ENCODE measurements at regions not wholly inside any gene's neighbourhood (a gene's known extent, or its start where the extent isn't known, plus 50 kb on each side); places are given as distances from the start of the nearest gene placed in this dataset.

DNA sequence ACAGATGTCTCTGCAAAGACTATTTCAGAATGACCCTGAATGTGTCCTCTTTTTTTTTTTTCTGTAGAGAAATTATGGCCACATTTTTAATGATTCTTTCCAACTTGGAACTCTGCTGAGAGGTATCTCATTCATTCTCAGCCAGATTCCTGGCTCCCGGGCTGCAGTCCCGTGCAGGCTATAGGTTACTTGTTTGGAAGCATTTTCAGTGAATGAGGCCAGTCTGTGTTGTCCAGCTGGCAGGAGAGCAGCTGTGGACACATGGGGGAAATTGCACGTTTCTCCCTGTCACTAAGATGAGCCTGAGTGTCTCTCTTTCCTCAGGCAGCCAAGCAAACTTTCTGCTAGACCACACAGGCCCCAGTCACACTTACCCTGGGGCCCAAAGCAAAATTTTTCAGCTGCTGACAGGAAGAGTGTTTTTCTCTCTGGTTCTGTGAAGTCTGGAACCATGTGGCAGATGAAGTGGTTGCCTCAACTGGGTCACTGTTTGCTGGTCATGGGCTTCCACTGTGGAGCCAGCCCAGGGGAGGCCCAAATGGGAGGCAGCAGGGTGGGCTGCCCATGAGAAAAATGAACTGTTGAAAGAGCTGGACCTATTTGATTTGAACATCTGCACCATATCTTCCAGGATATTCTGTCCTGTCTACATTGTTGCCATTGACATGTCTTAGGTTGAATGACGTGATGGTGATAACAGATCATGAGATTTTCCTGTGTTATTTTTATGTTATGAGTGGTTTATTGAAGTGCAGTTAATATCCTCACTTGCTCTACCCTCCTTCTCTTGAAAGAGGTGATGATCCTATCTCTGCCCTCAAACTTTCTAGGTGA, 431.2 kb downstream of the LPIN1 start:
- DNase-seq: no peak

DNA sequence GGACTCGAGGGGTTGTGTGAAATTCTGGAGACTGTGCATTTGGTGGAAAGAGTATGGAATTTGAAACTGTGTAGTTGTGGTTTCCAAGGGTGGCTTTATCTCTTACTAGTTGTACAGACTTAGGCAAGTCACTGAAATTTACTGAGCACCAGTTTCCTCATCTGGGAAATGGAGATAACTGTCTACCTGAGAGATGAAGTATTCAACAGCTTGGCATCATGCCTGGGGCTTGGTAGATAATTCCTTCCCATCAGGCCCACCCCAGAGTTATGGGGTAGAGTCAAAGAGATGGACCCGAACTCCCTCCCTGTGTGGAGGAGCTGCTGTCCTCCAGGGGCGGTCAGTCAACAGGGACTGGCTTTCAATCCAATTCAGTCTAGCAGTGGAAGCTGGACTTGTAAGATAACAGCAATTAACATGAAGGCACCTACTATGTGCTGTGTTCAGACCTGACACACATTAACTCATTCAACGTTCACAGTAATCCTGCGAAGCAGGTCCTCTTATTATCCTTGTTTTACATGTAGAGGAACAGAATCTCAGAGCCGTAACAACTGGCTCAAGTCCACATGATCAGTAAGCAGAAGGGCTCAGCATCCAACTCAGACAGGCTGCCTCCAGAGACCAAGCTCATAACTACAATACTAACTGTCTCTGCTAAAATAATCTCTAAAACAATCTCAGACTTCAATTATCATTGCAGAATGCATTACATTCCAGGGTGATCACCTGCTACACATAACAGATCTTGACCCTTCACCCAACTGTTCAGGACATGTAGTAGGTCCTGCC, 432.1 kb downstream of the LPIN1 start:
- no peak for DNase-seq

DNA sequence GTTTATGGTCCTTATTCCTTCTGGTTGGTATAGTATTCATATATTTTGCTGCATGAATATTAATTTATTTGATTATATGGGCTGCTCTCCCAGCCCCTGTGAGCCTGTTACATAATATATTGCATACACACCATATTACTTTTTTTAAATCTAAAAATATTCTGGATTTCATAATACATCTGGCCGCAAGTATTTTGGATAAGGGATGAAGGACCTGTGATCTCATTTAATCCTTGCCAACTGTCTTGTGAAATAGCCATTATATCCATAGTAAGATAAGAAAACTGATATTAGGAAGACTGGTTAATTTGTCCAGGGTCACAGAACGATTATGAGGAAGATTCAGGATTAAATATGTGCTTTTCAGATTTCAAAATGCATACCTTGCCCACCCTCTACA, 433.6 kb downstream of the LPIN1 start:
- DNase-seq: no peak

DNA sequence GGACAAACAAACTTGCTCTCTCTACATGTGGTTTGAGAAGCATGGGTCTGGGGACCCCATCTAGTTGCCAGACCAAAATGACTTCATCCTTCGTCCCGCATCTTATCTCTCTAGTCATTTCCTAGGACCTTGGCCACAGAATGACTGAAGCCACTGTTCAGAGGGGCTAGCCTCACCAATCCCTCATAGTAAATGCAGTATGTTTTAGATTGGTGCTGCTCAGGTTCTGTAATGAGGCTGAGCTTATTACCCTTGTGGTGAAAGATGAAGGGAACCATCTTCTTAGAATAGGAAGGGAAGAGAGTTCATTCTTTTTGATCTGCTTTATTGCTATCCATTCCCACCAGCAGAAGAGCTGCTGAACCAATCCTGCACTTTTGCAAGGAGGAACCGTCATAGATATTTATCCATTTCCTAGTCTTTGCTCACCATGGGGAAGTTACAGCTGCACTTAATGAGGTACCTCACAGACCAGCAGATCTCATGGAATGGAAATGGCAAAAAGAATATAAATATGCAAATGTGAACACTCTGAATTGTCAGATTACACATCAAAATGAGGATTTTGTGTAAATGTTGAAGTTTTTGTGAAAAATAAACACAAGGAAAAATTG, 436.7 kb downstream of the LPIN1 start:
- DNase-seq: no peak

DNA sequence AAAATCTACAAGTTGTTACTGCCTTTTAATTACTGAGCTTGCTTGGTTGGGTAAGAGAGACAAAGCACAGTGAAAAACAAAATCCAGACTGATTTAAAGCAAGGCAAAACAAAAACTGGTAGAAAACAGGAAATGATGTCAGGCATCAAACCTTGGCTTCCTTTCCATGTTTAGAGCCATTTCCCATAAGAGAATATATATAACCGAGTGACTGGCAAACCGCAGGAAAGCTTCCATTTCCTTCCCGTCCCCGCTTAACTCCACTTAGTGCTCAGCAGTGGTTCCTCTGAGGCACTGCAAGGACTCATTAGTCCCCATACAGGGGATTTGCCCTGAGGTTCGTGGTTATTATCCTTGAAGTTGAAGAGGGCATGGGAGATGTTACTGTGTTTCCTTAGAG, 446.3 kb downstream of the LPIN1 start:
- no peak for DNase-seq

DNA sequence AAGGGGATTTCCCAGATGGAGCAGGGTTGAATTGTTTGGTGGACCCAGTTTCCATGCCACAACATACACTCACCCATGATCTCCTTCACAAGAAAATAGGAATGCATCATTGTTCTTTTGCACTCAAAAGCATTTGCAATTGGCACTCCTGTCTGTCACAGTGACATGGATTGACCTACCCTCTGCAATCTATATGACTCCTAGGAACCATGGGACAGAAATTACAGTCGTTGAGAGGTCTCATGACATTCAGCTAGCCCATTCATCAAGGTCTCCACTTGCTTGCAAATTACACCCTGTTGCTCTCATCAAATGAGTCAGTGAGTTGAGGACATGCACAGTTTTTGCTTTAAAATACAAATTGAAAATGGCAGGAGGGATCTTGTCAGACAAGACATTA, 448.5 kb downstream of the LPIN1 start:
- DNase-seq: no peak

DNA sequence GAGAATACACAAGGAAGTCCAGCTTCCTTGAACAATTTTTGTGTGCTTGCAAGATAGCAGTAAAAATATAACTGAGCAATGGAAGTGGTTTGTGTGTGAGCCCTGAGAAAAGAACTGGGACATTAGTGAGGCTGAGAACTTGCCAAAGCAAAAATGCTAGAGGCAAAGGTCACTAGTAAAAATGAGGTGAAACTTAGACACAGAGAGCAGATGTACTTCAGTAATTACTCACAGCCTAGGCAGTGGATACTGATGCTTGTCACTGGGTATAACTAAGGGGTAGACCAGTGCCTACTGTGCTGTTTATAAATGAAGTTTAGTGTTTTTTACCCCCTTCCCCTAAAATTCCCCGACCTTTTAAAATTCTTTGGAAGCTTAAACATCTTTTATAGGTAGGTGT, 450.1 kb downstream of the LPIN1 start:
- DNase-seq: no peak

DNA sequence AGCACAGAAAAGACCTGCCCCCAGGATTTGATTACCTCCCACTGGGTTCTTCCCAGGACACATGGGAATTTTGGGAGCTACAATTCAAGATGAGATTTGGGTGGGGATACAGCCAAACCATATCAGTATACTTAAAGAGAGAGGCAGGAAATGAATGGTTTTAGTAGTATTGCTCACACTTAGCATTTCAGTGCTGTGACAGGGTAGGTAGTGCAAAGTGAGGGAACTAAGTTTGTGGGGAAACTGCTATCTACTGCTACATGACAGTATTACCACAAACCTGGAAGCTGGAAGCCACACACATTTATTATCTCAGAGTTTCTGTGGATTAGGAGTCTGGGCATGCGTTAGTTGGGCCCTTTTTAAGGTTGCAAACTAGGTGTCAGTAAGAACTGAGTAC, 450.7 kb downstream of the LPIN1 start:
- DNase-seq: no peak

DNA sequence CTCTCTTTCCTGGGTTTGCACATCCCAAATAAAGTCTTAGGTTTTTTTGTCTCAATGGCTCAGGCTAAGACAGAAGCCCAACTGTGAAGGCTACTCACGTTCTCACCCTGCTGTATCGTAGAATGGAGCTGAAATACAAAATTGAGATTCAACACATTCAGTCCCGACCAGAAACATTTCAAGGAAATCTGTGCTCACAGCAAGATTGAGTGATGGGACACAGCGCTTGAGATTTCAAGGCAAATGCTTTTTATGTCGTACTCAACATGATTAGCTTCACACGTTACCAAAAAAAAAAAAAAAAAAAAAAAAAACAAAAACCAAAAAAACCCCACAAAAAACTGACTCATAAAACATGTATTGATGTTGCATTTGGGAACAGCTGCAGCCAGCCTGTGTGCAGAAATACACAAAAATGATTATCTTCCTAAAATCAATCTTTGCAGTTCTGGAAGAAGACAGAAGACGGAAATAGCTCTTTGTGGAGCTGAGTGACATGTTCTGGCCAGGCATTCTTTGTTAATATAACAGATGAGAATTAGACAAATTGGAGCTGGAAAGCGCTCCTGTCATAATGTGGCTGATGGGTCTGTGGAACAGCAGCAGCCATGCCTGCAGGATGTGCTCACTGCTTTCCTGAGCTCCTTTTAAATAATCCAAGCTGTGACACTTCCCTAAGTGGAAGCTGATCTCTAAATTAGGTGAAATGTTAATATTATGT, 453.2 kb downstream of the LPIN1 start:
- DNase-seq: no peak

DNA sequence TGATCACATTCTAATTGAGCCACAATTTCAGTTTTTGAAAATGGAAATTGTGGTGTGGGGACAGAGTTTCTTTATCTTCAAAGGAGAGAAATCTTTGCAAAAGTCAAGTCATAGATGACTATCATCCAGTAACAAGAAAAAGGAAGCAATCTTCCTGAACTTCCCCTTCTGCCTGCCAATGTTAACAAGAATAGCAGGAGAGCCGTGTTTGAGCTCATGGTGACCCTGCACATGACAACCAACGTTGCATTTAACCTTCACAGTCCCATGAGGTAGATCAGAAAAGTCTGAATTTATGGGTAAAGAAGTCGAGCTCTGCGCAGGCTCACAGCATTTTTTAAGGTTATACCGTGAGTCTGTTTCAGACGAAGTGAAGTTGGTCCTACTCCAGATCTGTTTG, 454.9 kb downstream of the LPIN1 start:
- DNase-seq: no peak

DNA sequence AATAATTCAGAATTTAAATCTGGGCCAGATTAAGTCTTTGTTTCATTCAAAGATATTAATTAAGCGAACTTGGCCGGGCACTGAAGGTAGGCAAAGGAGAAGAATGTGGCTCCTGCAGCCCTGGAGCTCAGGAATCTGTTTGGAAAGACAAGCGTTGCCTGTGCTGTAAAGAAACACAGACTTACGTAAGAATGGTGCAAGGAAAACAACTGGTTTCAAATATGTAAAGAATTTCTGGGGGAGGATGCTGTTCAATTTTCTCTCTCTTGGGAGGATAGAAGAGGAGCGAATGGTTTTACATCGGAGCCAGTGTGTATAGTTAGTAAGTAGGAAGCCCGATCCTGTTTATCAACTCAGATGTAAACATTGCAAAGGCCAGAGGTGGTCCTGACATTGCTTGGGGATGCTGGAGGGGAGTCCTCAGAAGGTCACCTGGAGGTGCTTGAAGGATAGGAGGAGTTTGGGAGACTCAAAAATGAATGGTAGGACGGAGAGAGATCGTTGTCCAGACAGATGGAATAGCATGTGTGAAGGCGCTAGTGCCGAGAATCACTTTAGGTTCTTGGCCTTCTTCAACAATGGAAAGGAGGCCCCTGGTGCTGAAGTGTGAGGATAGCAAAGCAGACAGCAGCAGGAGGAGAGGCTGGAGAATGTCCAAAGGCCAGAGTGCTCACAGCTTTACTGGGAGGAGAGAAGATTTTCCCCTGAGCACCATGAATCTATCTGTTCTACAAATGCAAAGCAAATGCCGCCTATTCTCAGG, 456.1 kb downstream of the LPIN1 start:
- DNase-seq: no peak

DNA sequence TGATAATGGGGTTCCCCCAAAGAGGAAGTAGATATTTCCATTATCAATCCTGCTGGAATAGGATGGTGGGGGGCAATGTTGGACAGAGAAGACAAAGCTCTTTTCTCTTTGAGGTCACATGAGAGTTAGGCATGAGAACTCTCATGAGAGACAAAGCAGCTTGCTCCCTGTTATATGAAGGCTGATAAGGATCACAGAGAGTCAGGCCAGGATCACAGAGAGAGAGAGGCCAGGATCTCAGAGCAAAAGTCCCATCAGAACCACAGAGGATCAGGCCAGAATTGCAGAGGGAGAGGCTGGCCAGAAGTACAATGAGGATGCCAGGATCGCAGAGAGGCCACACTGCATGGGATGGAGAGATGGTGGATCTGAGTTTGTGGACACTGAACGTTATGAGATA, 457.1 kb downstream of the LPIN1 start:
- no peak for DNase-seq

DNA sequence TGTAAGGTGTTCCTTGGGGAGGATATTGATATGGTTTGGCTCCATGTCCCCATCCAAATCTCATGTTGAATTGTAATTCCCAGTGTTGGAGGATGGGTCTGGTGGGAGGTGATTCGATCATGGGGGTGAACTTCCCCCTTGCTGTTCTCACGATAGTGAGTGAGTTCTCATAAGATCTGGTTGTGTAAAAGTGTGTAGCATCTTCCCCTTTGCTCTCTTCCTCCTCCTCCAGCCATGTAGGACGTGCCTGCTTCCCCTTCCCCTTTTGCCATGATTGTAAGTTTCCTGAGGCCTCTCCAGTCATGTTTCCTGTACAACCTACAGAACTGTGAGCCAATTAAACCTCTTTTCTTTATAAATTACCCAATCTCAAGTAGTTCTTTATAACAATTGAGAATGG, 458.7 kb downstream of the LPIN1 start:
- no peak for DNase-seq

DNA sequence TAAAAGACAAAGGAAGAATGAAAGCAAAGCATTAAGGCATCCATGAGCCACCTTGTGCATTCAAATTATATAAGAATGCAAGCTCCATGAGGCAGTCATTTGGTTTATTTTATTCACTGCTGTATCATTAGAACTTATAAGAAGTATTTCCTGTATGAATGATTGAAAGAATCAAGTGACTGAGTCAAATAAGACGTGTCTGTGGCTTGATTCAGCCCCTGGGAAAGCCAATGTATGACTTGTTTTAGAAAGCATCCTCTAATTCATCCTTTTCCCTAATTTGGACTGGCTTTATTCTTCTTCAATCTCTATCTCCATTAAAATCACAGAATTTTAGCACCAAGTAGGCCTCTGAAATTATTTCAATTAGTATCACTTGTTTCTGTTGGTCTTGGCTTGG, 461.1 kb downstream of the LPIN1 start:
- DNase-seq: no peak

DNA sequence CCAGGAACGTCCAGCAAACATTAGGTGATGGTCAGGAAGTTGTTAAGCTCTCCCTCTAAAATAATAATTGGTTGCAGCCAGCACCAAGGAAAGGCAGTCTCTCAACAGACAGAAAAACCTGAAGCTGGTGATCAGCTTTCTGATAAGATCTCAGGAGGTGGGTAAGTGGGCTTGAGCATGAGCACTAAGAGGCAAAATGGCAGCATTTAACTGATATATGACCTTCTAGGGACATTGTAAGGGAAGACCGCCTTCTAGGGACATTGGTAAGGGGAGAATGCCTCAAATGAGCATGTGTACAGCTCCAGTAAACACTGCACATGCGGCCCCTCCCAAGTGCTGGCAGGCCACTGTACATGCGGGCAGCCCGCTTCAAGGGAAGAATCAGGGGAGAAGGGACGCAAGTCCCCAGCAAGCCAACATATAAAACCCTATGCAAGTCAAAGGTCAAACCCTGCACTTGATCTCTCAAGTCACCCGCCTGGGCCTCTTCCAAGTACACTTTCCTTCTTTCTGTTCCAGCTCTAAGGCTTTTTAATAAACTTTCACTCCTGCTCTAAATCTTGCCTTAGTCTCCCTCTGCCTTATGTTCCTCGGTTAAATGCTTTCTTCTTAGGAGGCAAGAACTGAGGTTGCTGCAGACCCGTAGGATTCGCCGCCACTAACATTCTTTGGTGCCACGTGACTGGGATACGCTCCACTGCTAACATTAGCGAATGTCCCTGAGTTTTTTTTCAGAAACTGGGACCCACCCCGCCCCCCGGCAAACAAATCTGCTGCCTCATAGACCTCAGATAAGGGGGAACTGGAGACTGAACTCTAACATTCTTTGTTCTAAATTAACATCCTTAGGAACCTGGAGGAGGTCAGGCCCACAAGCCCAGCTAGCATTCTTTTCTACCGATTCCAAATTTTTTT, 463.8 kb downstream of the LPIN1 start:
- DNase-seq: no peak

DNA sequence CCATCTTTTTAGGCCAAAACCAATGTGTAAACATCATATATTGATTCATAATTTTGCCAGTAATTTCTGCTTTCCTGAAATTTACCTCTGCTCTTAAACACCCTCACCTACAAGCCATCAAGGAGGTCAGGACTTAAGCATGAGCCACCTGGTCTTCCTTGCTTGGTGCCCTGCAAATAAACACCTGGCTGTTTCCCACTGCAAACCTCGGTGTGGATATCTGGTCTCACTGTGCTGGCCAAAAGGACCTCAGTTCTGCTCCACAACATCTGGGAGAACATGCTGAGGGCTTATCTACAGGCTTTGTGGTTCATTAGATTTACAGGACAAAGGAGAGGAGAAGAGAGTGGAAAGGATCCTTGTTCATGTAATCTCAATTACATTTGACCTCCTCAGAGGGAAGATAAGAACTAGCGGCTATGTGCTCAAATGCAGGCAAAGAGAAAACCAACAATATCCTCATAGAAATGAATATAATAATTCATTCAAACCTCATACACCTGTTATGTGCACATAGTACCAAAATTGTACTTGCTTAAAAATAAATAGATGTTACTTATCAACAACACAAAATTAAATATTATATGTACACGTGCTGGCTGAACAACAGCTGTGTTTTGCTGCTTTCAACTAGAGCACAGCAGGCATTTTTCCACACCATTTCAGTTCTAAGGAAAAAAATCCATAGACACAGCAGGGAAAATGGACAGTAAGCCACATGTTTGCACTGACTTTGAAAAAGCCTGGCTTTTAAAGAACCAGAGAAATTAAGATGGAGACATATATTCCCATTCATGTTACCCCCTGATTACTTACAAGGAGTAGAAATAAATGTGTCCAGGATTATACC, 465.1 kb downstream of the LPIN1 start:
- DNase-seq: no peak

DNA sequence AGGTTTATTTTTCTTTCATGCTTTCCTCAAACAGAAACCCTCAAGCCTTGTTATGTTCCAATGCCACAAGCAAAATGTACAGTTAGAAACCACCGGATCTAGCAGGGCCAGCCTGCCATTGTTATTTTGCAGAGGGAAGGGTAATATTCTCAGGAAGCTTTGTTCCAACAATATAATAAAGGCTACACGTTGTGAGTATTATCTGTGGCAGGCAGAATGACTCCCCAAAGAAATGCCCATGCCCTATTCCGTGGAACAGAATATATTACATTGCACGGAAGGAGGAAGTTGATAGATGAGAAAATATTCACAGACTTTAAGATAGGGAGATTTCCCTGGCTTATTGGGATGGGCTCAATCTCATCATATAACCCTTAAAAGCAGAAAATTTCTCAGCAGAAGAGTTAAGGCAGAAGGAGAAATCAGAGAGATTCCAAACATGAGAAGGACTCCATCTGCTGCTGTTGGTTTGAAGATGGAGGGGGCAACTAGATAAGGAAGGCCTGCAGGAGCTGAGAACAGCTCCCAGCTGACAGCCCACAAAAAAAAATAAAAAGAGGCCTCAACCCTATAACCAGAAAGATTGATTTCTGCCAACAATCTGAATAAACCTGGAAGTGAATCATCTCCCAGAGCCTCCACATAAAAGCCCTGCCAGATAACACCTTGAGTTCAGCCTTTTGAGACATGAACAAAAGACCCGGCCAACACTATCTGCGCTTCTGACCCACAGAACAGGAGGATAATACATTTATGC, 466.6 kb downstream of the LPIN1 start:
- DNase-seq: no peak

DNA sequence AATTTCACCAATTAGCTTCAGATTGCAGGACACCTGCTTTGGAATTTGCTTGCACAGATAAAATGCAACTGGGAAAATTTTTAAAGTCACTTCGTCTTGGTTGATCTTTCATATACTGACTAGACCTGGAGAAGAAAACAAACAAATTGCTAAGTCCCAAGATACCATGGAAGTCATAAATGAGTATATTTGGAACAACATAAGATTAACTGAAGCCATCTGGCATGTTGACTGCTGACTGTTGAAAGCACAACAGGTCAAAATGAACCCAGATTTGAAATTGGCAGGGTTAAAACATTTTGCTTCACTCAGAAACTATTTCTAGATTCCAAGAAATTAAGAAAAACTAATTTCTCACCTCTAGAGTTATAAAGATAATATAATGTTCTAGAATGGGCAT, 470.7 kb downstream of the LPIN1 start:
- DNase-seq: no peak

DNA sequence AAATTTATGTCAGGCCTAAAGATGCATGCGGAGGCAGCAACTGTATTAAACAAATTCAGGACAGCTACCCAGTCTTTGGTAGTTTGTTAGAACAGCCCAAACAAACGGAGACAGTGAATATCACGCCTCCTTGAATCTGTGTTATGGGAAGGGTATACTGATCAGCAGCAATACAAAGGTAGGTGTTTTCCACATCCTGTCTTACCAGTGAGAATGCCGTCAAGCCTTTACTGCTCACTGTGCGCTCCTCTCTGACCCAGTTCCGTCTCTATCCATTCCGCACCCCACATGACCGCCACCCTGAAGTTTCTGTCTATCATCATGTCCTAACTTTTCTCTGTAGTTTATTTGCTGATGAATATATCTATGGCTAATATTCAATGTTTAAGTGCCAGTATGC, 473.3 kb downstream of the LPIN1 start:
- no peak for DNase-seq

DNA sequence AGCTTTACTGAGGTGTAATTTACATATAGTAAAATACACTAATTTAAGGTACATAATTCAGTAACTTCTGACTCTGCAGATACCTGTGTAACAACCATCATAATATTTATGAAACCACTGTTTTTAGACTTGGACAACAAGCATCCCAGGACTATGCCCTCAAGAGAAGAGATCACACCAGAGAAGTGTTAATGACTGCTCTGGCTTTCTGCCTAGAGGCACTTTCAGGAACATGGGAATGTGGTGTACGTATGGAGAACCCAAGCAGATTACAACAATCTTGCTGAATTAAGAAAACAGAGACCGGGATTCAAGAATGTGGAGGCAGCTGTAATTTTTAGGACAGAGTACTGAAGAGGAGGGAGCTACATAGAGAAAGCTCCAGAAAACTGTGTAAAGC, 475.2 kb downstream of the LPIN1 start:
- no peak for DNase-seq

All from activated naive CD4-positive, alpha-beta T cell treated with Interleukin-2 at 50 U/mL for 16 hours (primary cell).